Nephron progenitor cell (in vitro differentiated cells): ENCODE measurements at regions not wholly inside any gene's neighbourhood (a gene's known extent, or its start where the extent isn't known, plus 50 kb on each side); places are given as distances from the start of the nearest gene placed in this dataset.

Source experiments
- DNase-seq: peaks from one replicate; pipeline ENCODE4 v3.0.0; 2021
- H3K27ac Mint-ChIP-seq: 2 replicates; pipeline ENCODE4 v1.8.0; 2021; ENCODE audit warnings: mild to moderate bottlenecking, moderate library complexity, mixed read lengths
- H3K27me3 Mint-ChIP-seq: 2 replicates; pipeline ENCODE4 v1.8.0; 2021; ENCODE audit warnings: mild to moderate bottlenecking, low read depth, mixed read lengths; ENCODE audit not compliant: poor library complexity
- H3K36me3 Mint-ChIP-seq: 2 replicates; pipeline ENCODE4 v1.8.0; 2021; ENCODE audit warnings: low read depth, mixed read lengths
- H3K4me1 Mint-ChIP-seq: 2 replicates; pipeline ENCODE4 v1.8.0; 2021; ENCODE audit warnings: mixed read lengths
- H3K4me3 Mint-ChIP-seq: 2 replicates; pipeline ENCODE4 v1.8.0; 2021; ENCODE audit warnings: mild to moderate bottlenecking, moderate library complexity, mixed read lengths
- H3K9me3 Mint-ChIP-seq: 2 replicates; pipeline ENCODE4 v1.8.0; 2021; ENCODE audit warnings: mild to moderate bottlenecking, moderate library complexity, mixed read lengths
- CTCF ChIP-seq: fragments of 200-600 bp; sonication (generic); IDR thresholded peaks from 2 replicates; pipeline ENCODE4 v1.5.0; 2021; ENCODE audit warnings: antibody characterized with exemption

- DNase-seq = no peak
- H3K4me1 Mint-ChIP-seq = no peaks in the 10 kb centered on the region
- peaks cover 18% of the 10 kb centered on the region for H3K9me3 Mint-ChIP-seq
- no peak overlapping the region for H3K27ac Mint-ChIP-seq
- no peak for TF ChIP-seq CTCF
- peaks cover 25% of the 10 kb centered on the region for H3K27me3 Mint-ChIP-seq
- no peak overlapping the region for H3K4me3 Mint-ChIP-seq
- no peaks in the 10 kb centered on the region for H3K36me3 Mint-ChIP-seq
Observed at GRCh38 chr13:111547726-111548273, 227.4 kb downstream of the TEX29 start.

DNA sequence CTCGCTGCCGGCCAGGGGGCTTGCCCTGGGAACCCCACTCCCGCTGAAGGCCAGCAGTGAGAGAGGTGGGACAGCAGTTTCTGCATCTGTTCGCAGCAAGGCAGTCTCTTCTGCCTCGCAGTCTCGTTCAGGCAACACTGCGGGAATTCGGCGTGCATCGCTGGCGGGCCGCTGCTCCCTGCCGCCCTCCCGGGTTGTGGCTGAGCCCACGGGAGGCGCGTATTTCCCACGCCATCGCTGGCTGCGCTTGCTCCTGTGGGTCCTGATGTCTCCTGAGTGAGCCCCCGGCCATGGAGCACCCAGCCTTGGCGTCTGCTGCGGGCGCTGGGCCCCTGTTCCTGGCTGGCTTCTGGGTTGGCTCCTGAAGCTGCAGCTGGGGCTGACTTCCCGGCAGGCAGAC is 227.9 kb downstream of the TEX29 start:
- Mint-ChIP-seq H3K27me3 (peaks cover 29% of the 10 kb centered on the region), H3K9me3 (peaks cover 18% of the 10 kb centered on the region), H3K4me1 (no peaks in the 10 kb centered on the region), H3K36me3 (no peaks in the 10 kb centered on the region), H3K4me3 (no peak overlapping the region), H3K27ac (no peak overlapping the region)
- no peak for DNase-seq
- no peak for TF ChIP-seq CTCF

DNA sequence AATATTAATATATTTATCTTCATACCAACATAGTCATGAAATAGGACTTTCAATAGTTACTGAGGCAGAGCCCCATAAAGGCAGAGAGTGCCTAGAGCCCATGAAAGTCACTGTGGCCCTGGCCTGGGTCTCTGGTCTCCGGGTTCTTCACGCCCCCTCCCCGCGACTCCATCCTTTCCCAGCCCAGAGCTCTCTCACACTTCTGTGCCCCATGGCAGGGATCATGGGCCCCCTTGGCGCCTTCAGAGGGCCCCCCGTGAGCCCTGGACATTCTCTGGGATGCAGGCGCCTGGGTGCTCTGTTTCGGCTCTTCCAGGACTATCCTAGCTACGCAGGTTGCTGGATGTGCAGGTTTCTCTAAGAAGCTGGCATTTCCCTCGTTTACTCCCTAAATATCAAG is 228.4 kb downstream of the TEX29 start:
- peaks cover 18% of the 10 kb centered on the region for H3K9me3 Mint-ChIP-seq
- no peaks in the 10 kb centered on the region for H3K36me3 Mint-ChIP-seq
- no peaks in the 10 kb centered on the region for H3K4me1 Mint-ChIP-seq
- no peak overlapping the region for H3K27ac Mint-ChIP-seq
- TF ChIP-seq CTCF = no peak
- DNase-seq = no peak
- no peak overlapping the region for H3K4me3 Mint-ChIP-seq
- H3K27me3 Mint-ChIP-seq = peaks cover 30% of the 10 kb centered on the region

- Mint-ChIP-seq H3K27ac (no peak overlapping the region), H3K9me3 (peaks cover 14% of the 10 kb centered on the region), H3K27me3 (peaks cover 30% of the 10 kb centered on the region), H3K4me3 (no peak overlapping the region), H3K36me3 (no peaks in the 10 kb centered on the region), H3K4me1 (no peaks in the 10 kb centered on the region)
- no peak for DNase-seq
- no peak for TF ChIP-seq CTCF
Observed at GRCh38 chr13:111549464-111549863, 229.0 kb downstream of the TEX29 start.

DNA sequence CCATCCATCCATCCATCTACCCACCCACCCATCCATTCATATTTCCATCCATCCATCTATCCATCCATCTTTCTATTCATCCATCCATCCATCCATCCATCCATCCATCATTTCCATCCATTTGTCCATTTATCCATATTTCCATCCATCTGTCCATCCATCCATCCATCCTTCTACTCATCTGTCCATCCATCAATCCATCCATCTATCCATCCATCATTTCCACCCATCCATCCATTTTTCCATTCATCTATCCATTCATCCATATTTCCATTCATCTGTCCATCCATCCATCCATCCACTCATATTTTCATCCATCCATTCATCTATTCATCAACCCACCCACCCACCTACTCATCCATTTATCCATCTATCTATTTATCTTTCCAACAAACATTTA is 229.6 kb downstream of the TEX29 start:
- H3K4me1 Mint-ChIP-seq = no peaks in the 10 kb centered on the region
- no peak overlapping the region for H3K4me3 Mint-ChIP-seq
- H3K27me3 Mint-ChIP-seq = peaks cover 30% of the 10 kb centered on the region

More for the DNA sequence above, 229.6 kb downstream of the TEX29 start:
- TF ChIP-seq CTCF = no peak
- Mint-ChIP-seq H3K36me3 (no peaks in the 10 kb centered on the region), H3K27ac (no peak overlapping the region), H3K9me3 (peaks cover 10% of the 10 kb centered on the region)
- DNase-seq = no peak
